ENCODE measurements at regions not wholly inside any gene's neighbourhood (a gene's known extent, or its start where the extent isn't known, plus 50 kb on each side); places are given as distances from the start of the nearest gene placed in this dataset.
"Not testable (repeated sequence)": the region's sequence is repeated elsewhere in the genome, so short reads cannot be mapped to it uniquely, and the experiment has no call there.

GRCh38 chr11:29448246-29448877, 568.5 kb downstream of the KCNA4 start:
- no peaks in the 10 kb centered on the region for H3K36me3 Mint-ChIP-seq (ENCODE audit: low read depth)
- peaks cover 2% of the 10 kb centered on the region for H3K27me3 Mint-ChIP-seq (ENCODE audit: low read depth, poor library complexity)
- H3K4me1 Mint-ChIP-seq: no peaks in the 10 kb centered on the region
- peak; percentile 78 for TF ChIP-seq CTCF (IDR thresholded peaks at IDR 0.05)
- no peak overlapping the region for H3K4me3 Mint-ChIP-seq
- peak; percentile 9 for DNase-seq
- H3K27ac Mint-ChIP-seq: no peak overlapping the region
- no peaks in the 10 kb centered on the region for H3K9me3 Mint-ChIP-seq

- no peak overlapping the region for H3K27ac Mint-ChIP-seq
- no peak for DNase-seq
- H3K9me3 Mint-ChIP-seq: no peaks in the 10 kb centered on the region
- H3K4me1 Mint-ChIP-seq: no peaks in the 10 kb centered on the region
- H3K36me3 Mint-ChIP-seq (ENCODE audit: low read depth): no peaks in the 10 kb centered on the region
- H3K4me3 Mint-ChIP-seq: no peak overlapping the region
- no peak for TF ChIP-seq CTCF (IDR thresholded peaks at IDR 0.05)
- peaks cover 2% of the 10 kb centered on the region for H3K27me3 Mint-ChIP-seq (ENCODE audit: low read depth, poor library complexity)
Observed at GRCh38 chr11:29447821-29448220, 569.0 kb downstream of the KCNA4 start.

- Mint-ChIP-seq H3K27me3 (ENCODE audit: low read depth, poor library complexity) (peaks cover 2% of the 10 kb centered on the region), H3K4me3 (no peak overlapping the region), H3K27ac (no peak overlapping the region), H3K36me3 (ENCODE audit: low read depth) (no peaks in the 10 kb centered on the region), H3K4me1 (no peaks in the 10 kb centered on the region), H3K9me3 (peaks cover 3% of the 10 kb centered on the region)
- DNase-seq: no peak
- TF ChIP-seq CTCF (IDR thresholded peaks at IDR 0.05): no peak
Observed at GRCh38 chr11:29446132-29446531, 570.7 kb downstream of the KCNA4 start.

- H3K36me3 Mint-ChIP-seq (ENCODE audit: low read depth); H3K27me3 Mint-ChIP-seq (ENCODE audit: low read depth, poor library complexity); H3K27ac Mint-ChIP-seq: not testable (repeated sequence)
Observed at GRCh38 chr11:29445191-29445590, 571.6 kb downstream of the KCNA4 start.

GRCh38 chr11:29438815-29439214, 578.0 kb downstream of the KCNA4 start:
- no peaks in the 10 kb centered on the region for H3K36me3 Mint-ChIP-seq (ENCODE audit: low read depth)
- no peak for TF ChIP-seq CTCF (IDR thresholded peaks at IDR 0.05)
- no peaks in the 10 kb centered on the region for H3K27me3 Mint-ChIP-seq (ENCODE audit: low read depth, poor library complexity)
- H3K4me1 Mint-ChIP-seq: no peaks in the 10 kb centered on the region
- no peak overlapping the region for H3K4me3 Mint-ChIP-seq
- no peak overlapping the region for H3K27ac Mint-ChIP-seq
- peaks cover 3% of the 10 kb centered on the region for H3K9me3 Mint-ChIP-seq
- DNase-seq: no peak

More at GRCh38 chr11:29445191-29445590, 571.6 kb downstream of the KCNA4 start:
- H3K4me3 Mint-ChIP-seq, H3K9me3 Mint-ChIP-seq, H3K4me1 Mint-ChIP-seq, DNase-seq: not testable (repeated sequence)

- H3K27ac Mint-ChIP-seq: no peak overlapping the region
- peaks cover 7% of the 10 kb centered on the region for H3K9me3 Mint-ChIP-seq
- H3K27me3 Mint-ChIP-seq (ENCODE audit: low read depth, poor library complexity): peaks cover 2% of the 10 kb centered on the region
- DNase-seq: no peak
- H3K4me3 Mint-ChIP-seq: no peak overlapping the region
- TF ChIP-seq CTCF (IDR thresholded peaks at IDR 0.05): no peak
- H3K36me3 Mint-ChIP-seq (ENCODE audit: low read depth): no peaks in the 10 kb centered on the region
- H3K4me1 Mint-ChIP-seq: no peaks in the 10 kb centered on the region
Observed at GRCh38 chr11:29435421-29435820, 581.4 kb downstream of the KCNA4 start.

Measured in nephron progenitor cell (in vitro differentiated cells).